GM12878 (cell line): ENCODE measurements at regions not wholly inside any gene's neighbourhood (a gene's known extent, or its start where the extent isn't known, plus 50 kb on each side); places are given as distances from the start of the nearest gene placed in this dataset.

Experiments used
- ATAC-seq: fragments of 200-7000 bp; cut with Tn5 transposase; 3 replicates; pipeline ENCODE4 v1.9.1; 2020; ENCODE audit warnings: mild to moderate bottlenecking, moderate library complexity
- BruUV-seq: library from RNA; stranded (reverse); fragments of 400-500 nt; replicated peaks from 2 replicates; lab custom pipeline; 2021; lab: Mats Ljungman, UMichigan
- CTCF ChIA-PET: fragments of 300-600 bp; sonication (Branson Sonifier 250); formaldehyde crosslinking; extraction: SDS; loops from one replicate; lab custom pipeline; 2021; ENCODE audit warnings: inconsistent platforms; lab: Yijun Ruan, JAX
- POLR2A ChIA-PET: fragments of 350-600 bp; formaldehyde crosslinking; extraction: SDS; loops from one replicate; lab custom pipeline; 2021; ENCODE audit warnings: inconsistent platforms; lab: Charles Lee
- RAD21 ChIA-PET: fragments of 300-600 bp; sonication (Branson Sonifier 250); formaldehyde crosslinking; loops from one replicate; lab custom pipeline; 2023; ENCODE audit warnings: antibody characterized with exemption; ENCODE audit not compliant: unreplicated experiment; lab: Charles Lee
- SMC1A ChIA-PET: fragments of 300-600 bp; sonication (Branson Sonifier 250); formaldehyde crosslinking; loops from one replicate; lab custom pipeline; 2023; ENCODE audit not compliant: unreplicated experiment, uncharacterized antibody; lab: Charles Lee
- DNase-seq: peaks from one replicate; pipeline ENCODE4 v3.0.0-alpha.2; 2011; ENCODE audit warnings: low read depth, low spot score
- FAIRE-seq: peaks from 3 replicates; lab custom pipeline; 2011; peaks lifted over from hg19 to GRCh38; lab: Jason Lieb, UNC
- H2AFZ ChIP-seq: 2 replicates; pipeline ENCODE4 v1.6.0; 2011; ENCODE audit warnings: low read depth, low read length, control low read depth; ENCODE audit not compliant: control insufficient read depth
- H3K27ac ChIP-seq: 2 replicates; pipeline ENCODE4 v1.5.1; 2011; ENCODE audit warnings: control low read depth; ENCODE audit not compliant: control insufficient read depth, insufficient read depth
- H3K27me3 ChIP-seq, 2 experiments: replicated peaks in 1 of 2; 2 replicates each; pipeline versions ENCODE4 v1.6.0 to v1.6.1; 2011; ENCODE audit warnings: low read length in 1 of 2; ENCODE audit not compliant: control insufficient read depth in 2 of 2, insufficient read depth in 2 of 2
- H3K36me3 ChIP-seq, 2 experiments: 2 replicates each; pipeline ENCODE4 v1.5.1; 2011; ENCODE audit warnings: low read length in 1 of 2; ENCODE audit not compliant: control insufficient read depth in 2 of 2, insufficient read depth in 2 of 2
- H3K4me1 ChIP-seq: 2 replicates; pipeline ENCODE4 v1.6.1; 2011; ENCODE audit warnings: mild to moderate bottlenecking, low read length, moderate library complexity, mixed read lengths; ENCODE audit not compliant: control insufficient read depth, insufficient read depth
- H3K4me2 ChIP-seq: 2 replicates; pipeline ENCODE4 v1.6.0; 2011; ENCODE audit warnings: control low read depth; ENCODE audit not compliant: control insufficient read depth, insufficient read depth
- H3K4me3 ChIP-seq: fragments of 200-600 bp; sonication (generic); 2 replicates; pipeline ENCODE4 v1.5.1; 2016
- H3K79me2 ChIP-seq: 2 replicates; pipeline ENCODE4 v1.6.0; 2011; ENCODE audit warnings: low read length; ENCODE audit not compliant: control insufficient read depth, insufficient read depth
- H3K9ac ChIP-seq: 2 replicates; pipeline ENCODE4 v1.8.0; 2011; ENCODE audit warnings: low read length, control low read depth, mixed read lengths; ENCODE audit not compliant: control insufficient read depth, insufficient read depth
- H3K9me3 ChIP-seq: replicated peaks from 3 replicates; pipeline ENCODE4 v1.5.1; 2011; ENCODE audit warnings: mild to moderate bottlenecking, low read length; ENCODE audit not compliant: control insufficient read depth, insufficient read depth
- H4K20me1 ChIP-seq: 2 replicates; pipeline ENCODE4 v1.6.0; 2011; ENCODE audit not compliant: control insufficient read depth, insufficient read depth
- BACH1 ChIP-seq: fragments of 450-650 bp; IDR thresholded peaks from 2 replicates; pipeline ENCODE4 v1.6.1; 2017; ENCODE audit warnings: mild to moderate bottlenecking, borderline replicate concordance
- BCLAF1 ChIP-seq: fragments of 450-650 bp; IDR thresholded peaks from 2 replicates; pipeline ENCODE4 v1.6.1; 2017; ENCODE audit warnings: antibody characterized with exemption, mild to moderate bottlenecking, moderate library complexity
- BHLHE40 ChIP-seq, 2 experiments: fragments of 450-650 bp in 1 of 2; IDR thresholded peaks; 2 replicates each; pipeline ENCODE4 v1.6.1; 2011 to 2017; ENCODE audit warnings: low read depth in 2 of 2, borderline replicate concordance in 1 of 2, improper control_type of control experiment in 1 of 2, low read length in 1 of 2, mild to moderate bottlenecking in 1 of 2
- MXI1 ChIP-seq: fragments of 150-350 bp; IDR thresholded peaks from 2 replicates; pipeline ENCODE4 v1.6.1; 2011; ENCODE audit warnings: low read depth, mild to moderate bottlenecking, inconsistent platforms, low read length, improper control_type of control experiment
- NRF1 ChIP-seq: conservative IDR thresholded peaks from 2 replicates; pipeline ENCODE4 v1.6.1; 2011; ENCODE audit warnings: mild to moderate bottlenecking, low read depth, low read length, improper control_type of control experiment
- PML ChIP-seq: IDR thresholded peaks from 2 replicates; pipeline ENCODE4 v1.6.1; 2012; ENCODE audit warnings: low read length, inconsistent platforms
- RAD21 ChIP-seq: IDR thresholded peaks from 2 replicates; pipeline ENCODE4 v1.6.1; 2011; ENCODE audit warnings: mild to moderate bottlenecking, low read depth, low read length, moderate library complexity; ENCODE audit not compliant: insufficient read depth
- SMAD5 ChIP-seq: IDR thresholded peaks from 2 replicates; pipeline ENCODE4 v1.6.1; 2016; ENCODE audit warnings: antibody characterized with exemption, low read depth
- YY1 ChIP-seq: IDR thresholded peaks from 2 replicates; pipeline ENCODE4 v1.6.1; 2011; ENCODE audit warnings: low read depth, mild to moderate bottlenecking, low read length
- ZNF384 ChIP-seq: IDR thresholded peaks from 2 replicates; pipeline ENCODE4 v1.6.1; 2012; ENCODE audit warnings: low read depth, mild to moderate bottlenecking, low read length, improper control_type of control experiment, borderline replicate concordance
- WGBS: methylation state at CpG from one replicate; pipeline ENCODE4 v1.1.6; 2016; ENCODE audit warnings: low lambda C conversion rate; ENCODE audit not compliant: insufficient replicate concordance, insufficient coverage; ENCODE audit errors: missing lambda C conversion rate; 5-methylcytosine and 5-hydroxymethylcytosine counted together
- in situ Hi-C: fragments of 300-500 bp; cut with MboI; formaldehyde crosslinking; loops from 9 replicates; pipeline ENCODE4 v1.14.3; 2018; ENCODE audit warnings: mixed read lengths
- intact Hi-C: fragments of 100-400 bp; cut with micrococcal nuclease; formaldehyde crosslinking; loops from one replicate; pipeline ENCODE4 v1.14.2; 2022; ENCODE audit not compliant: unreplicated experiment
- TF ChIP-seq, protein P1 (sequence below): fragments of 150-350 bp; IDR thresholded peaks from 2 replicates; pipeline ENCODE4 v1.6.1; 2016; ENCODE audit warnings: low read depth, low read length
- TF ChIP-seq, protein P2 (sequence below): fragments of 450-650 bp; IDR thresholded peaks from 2 replicates; pipeline ENCODE4 v1.6.1; 2017; ENCODE audit warnings: mild to moderate bottlenecking, moderate library complexity

GRCh38 chr14:97428808-97429440 is 631.7 kb downstream of the VRK1 start:
- H4K20me1 ChIP-seq, result no peaks in the 10 kb centered on the region
- H3K27ac ChIP-seq, result no peak overlapping the region
- POLR2A ChIA-PET, result interaction anchor here (1.2 to 1.9 kb wide), 2 partner anchors 9 to 12 kb away, joined by 3 to 7 read pairs; no protein-coding TSS in a partner anchor
- H3K9me3 ChIP-seq, result no peaks in the 10 kb centered on the region
- H3K4me1 ChIP-seq, result no peaks in the 10 kb centered on the region
- WGBS, result 0% methylated on average over 2 of the region's 2 CpGs
- H2AFZ ChIP-seq, result no peak overlapping the region
- CTCF ChIA-PET, result interaction anchor here (0.5 to 1.3 kb wide), 6 partner anchors 12 to 1837 kb away, joined by 3 to 4 read pairs (median 3); no protein-coding TSS in a partner anchor
- in situ Hi-C loops, result no loop called here
- TF ChIP-seq NRF1 (no peak), BCLAF1 (no peak), ZNF384 (no peak), BHLHE40 (IDR thresholded peaks at IDR 0.05; ENCODE audit: borderline replicate concordance in 1 of 2, low read depth in 2 of 2, low read length in 1 of 2) (no peak), MXI1 (no peak), YY1 (no peak), BACH1 (no peak), SMAD5 (no peak), RAD21 (no peak), PML (no peak)
- TF ChIP-seq, protein P1, sequence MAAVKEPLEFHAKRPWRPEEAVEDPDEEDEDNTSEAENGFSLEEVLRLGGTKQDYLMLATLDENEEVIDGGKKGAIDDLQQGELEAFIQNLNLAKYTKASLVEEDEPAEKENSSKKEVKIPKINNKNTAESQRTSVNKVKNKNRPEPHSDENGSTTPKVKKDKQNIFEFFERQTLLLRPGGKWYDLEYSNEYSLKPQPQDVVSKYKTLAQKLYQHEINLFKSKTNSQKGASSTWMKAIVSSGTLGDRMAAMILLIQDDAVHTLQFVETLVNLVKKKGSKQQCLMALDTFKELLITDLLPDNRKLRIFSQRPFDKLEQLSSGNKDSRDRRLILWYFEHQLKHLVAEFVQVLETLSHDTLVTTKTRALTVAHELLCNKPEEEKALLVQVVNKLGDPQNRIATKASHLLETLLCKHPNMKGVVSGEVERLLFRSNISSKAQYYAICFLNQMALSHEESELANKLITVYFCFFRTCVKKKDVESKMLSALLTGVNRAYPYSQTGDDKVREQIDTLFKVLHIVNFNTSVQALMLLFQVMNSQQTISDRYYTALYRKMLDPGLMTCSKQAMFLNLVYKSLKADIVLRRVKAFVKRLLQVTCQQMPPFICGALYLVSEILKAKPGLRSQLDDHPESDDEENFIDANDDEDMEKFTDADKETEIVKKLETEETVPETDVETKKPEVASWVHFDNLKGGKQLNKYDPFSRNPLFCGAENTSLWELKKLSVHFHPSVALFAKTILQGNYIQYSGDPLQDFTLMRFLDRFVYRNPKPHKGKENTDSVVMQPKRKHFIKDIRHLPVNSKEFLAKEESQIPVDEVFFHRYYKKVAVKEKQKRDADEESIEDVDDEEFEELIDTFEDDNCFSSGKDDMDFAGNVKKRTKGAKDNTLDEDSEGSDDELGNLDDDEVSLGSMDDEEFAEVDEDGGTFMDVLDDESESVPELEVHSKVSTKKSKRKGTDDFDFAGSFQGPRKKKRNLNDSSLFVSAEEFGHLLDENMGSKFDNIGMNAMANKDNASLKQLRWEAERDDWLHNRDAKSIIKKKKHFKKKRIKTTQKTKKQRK, result no peak
- TF ChIP-seq, protein P2, sequence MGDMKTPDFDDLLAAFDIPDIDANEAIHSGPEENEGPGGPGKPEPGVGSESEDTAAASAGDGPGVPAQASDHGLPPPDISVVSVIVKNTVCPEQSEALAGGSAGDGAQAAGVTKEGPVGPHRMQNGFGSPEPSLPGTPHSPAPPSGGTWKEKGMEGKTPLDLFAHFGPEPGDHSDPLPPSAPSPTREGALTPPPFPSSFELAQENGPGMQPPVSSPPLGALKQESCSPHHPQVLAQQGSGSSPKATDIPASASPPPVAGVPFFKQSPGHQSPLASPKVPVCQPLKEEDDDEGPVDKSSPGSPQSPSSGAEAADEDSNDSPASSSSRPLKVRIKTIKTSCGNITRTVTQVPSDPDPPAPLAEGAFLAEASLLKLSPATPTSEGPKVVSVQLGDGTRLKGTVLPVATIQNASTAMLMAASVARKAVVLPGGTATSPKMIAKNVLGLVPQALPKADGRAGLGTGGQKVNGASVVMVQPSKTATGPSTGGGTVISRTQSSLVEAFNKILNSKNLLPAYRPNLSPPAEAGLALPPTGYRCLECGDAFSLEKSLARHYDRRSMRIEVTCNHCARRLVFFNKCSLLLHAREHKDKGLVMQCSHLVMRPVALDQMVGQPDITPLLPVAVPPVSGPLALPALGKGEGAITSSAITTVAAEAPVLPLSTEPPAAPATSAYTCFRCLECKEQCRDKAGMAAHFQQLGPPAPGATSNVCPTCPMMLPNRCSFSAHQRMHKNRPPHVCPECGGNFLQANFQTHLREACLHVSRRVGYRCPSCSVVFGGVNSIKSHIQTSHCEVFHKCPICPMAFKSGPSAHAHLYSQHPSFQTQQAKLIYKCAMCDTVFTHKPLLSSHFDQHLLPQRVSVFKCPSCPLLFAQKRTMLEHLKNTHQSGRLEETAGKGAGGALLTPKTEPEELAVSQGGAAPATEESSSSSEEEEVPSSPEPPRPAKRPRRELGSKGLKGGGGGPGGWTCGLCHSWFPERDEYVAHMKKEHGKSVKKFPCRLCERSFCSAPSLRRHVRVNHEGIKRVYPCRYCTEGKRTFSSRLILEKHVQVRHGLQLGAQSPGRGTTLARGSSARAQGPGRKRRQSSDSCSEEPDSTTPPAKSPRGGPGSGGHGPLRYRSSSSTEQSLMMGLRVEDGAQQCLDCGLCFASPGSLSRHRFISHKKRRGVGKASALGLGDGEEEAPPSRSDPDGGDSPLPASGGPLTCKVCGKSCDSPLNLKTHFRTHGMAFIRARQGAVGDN, result no peak
- no TSS peak for BruUV-seq
- no peaks in the 10 kb centered on the region for H3K27me3 ChIP-seq
- RAD21 ChIA-PET, result interaction anchor here (0.8 to 1.4 kb wide), 4 partner anchors 12 to 61 kb away, joined by 3 to 6 read pairs (median 3); no protein-coding TSS in a partner anchor
- no peak overlapping the region for H3K4me3 ChIP-seq
- no peaks in the 10 kb centered on the region for H3K79me2 ChIP-seq
- no peaks in the 10 kb centered on the region for H3K36me3 ChIP-seq
- no peak overlapping the region for H3K4me2 ChIP-seq
- H3K9ac ChIP-seq, result no peak overlapping the region
- intact Hi-C loops, result no loop called here
- SMC1A ChIA-PET, result interaction anchor here (0.9 to 2.5 kb wide), 11 partner anchors 10 to 122 kb away, joined by 3 to 15 read pairs (median 3); no protein-coding TSS in a partner anchor
- ATAC-seq, result no peak
- no peak for FAIRE-seq
- DNase-seq, result no peak
